BJ (cell line): ENCODE measurements at regions not wholly inside any gene's neighbourhood (a gene's known extent, or its start where the extent isn't known, plus 50 kb on each side); places are given as distances from the start of the nearest gene placed in this dataset.

Source experiments
- CTCF ChIA-PET: fragments of 350-600 bp; formaldehyde crosslinking; extraction: SDS; loops from one replicate; lab custom pipeline; 2021; ENCODE audit warnings: antibody characterized with exemption, inconsistent platforms; lab: Yijun Ruan, JAX
- POLR2A ChIA-PET: fragments of 300-600 bp; sonication (Branson Sonifier 250); formaldehyde crosslinking; extraction: SDS; loops from one replicate; lab custom pipeline; 2021; ENCODE audit warnings: antibody characterized with exemption; lab: Charles Lee
- DNase-seq: peaks from one replicate; pipeline ENCODE4 v3.0.0-alpha.2; 2011; ENCODE audit warnings: low read depth
- H3K27me3 ChIP-seq: 2 replicates; pipeline ENCODE4 v1.6.0; 2011; ENCODE audit warnings: low read length; ENCODE audit not compliant: control insufficient read depth, insufficient read depth
- H3K36me3 ChIP-seq: 2 replicates; pipeline ENCODE4 v1.5.1; 2011; ENCODE audit warnings: low read length; ENCODE audit not compliant: control insufficient read depth, insufficient read depth
- H3K4me3 ChIP-seq: 2 replicates; pipeline ENCODE4 v1.5.1; 2011; ENCODE audit warnings: low read depth, mild to moderate bottlenecking, control low read depth, low read length
- TF ChIP-seq, protein P1 (sequence below): IDR thresholded peaks from 2 replicates; pipeline ENCODE4 v1.5.1; 2011; ENCODE audit warnings: low read depth, mild to moderate bottlenecking, control low read depth, inconsistent platforms, low read length, moderate library complexity; ENCODE audit not compliant: insufficient read depth

- H3K4me3 ChIP-seq: no peak overlapping the region
- no peaks in the 10 kb centered on the region for H3K36me3 ChIP-seq
- TF ChIP-seq, protein P1, sequence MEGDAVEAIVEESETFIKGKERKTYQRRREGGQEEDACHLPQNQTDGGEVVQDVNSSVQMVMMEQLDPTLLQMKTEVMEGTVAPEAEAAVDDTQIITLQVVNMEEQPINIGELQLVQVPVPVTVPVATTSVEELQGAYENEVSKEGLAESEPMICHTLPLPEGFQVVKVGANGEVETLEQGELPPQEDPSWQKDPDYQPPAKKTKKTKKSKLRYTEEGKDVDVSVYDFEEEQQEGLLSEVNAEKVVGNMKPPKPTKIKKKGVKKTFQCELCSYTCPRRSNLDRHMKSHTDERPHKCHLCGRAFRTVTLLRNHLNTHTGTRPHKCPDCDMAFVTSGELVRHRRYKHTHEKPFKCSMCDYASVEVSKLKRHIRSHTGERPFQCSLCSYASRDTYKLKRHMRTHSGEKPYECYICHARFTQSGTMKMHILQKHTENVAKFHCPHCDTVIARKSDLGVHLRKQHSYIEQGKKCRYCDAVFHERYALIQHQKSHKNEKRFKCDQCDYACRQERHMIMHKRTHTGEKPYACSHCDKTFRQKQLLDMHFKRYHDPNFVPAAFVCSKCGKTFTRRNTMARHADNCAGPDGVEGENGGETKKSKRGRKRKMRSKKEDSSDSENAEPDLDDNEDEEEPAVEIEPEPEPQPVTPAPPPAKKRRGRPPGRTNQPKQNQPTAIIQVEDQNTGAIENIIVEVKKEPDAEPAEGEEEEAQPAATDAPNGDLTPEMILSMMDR: no peak
- ChIA-PET CTCF (no interaction called here), POLR2A (no interaction called here)
- DNase-seq: no peak
- H3K27me3 ChIP-seq: no peaks in the 10 kb centered on the region
Observed at GRCh38 chr5:7976411-7977190, 107.7 kb downstream of the MTRR start.

GRCh38 chr5:7978114-7978513 lies 109.2 kb downstream of the MTRR start:
- H3K4me3 ChIP-seq: no peak overlapping the region
- POLR2A ChIA-PET: no interaction called here
- CTCF ChIA-PET: no interaction called here

DNA sequence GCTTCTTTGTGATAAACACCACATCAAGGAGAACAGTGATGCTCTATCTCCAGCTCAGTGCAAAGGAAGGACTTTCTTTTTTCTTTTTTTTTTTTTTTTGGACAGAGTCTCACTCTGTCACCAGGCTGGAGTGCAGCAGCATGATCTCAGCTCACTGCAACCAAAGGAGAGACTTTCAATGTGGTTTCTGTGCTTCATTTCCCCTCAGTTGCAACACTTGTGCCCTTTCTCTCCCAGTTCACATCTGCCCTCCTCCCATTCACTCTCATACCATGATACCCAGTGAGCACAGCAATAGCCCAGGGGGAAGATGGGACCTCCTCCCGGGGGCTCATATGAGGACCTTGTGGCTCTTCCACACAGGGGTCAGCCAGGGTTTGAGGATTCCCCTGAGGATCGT lies 110.0 kb downstream of the MTRR start:
- Histone ChIP-seq H3K27me3 (no peaks in the 10 kb centered on the region), H3K36me3 (no peaks in the 10 kb centered on the region), H3K4me3 (no peak overlapping the region)
- no peak for DNase-seq
- TF ChIP-seq, protein P1: no peak
- CTCF ChIA-PET: interaction anchor here (0.5 kb wide), 1 partner anchor 71 kb away, joined by 3 read pairs; no protein-coding TSS in a partner anchor
- POLR2A ChIA-PET: no interaction called here

More at GRCh38 chr5:7978114-7978513, 109.2 kb downstream of the MTRR start:
- TF ChIP-seq, protein P1: no peak
- H3K36me3 ChIP-seq: no peaks in the 10 kb centered on the region
- DNase-seq: no peak
- no peaks in the 10 kb centered on the region for H3K27me3 ChIP-seq

- CTCF ChIA-PET: no interaction called here
- no peaks in the 10 kb centered on the region for H3K36me3 ChIP-seq
- H3K4me3 ChIP-seq: no peak overlapping the region
- POLR2A ChIA-PET: no interaction called here
- TF ChIP-seq, protein P1: no peak
- no peak for DNase-seq
- no peaks in the 10 kb centered on the region for H3K27me3 ChIP-seq
Observed at GRCh38 chr5:7980881-7981280, 111.9 kb downstream of the MTRR start.

GRCh38 chr5:7983433-7983832 lies 114.5 kb downstream of the MTRR start:
- Histone ChIP-seq H3K27me3 (no peaks in the 10 kb centered on the region), H3K4me3 (no peak overlapping the region), H3K36me3 (no peaks in the 10 kb centered on the region)
- DNase-seq: no peak
- TF ChIP-seq, protein P1: no peak
- ChIA-PET CTCF (no interaction called here), POLR2A (no interaction called here)
